VCaP (cell line): ENCODE measurements at regions not wholly inside any gene's neighbourhood (a gene's known extent, or its start where the extent isn't known, plus 50 kb on each side); places are given as distances from the start of the nearest gene placed in this dataset.
"Not testable (repeated sequence)": the region's sequence is repeated elsewhere in the genome, so short reads cannot be mapped to it uniquely, and the experiment has no call there.

Source experiments
- H3K27ac ChIP-seq: fragments of 450-650 bp; 2 replicates; pipeline ENCODE4 v1.5.1; 2017
- TF ChIP-seq, protein P1 (sequence below): fragments of 450-650 bp; conservative IDR thresholded peaks from 2 replicates; pipeline ENCODE4 v1.5.1; 2017; ENCODE audit warnings: mild to moderate bottlenecking, moderate library complexity

DNA sequence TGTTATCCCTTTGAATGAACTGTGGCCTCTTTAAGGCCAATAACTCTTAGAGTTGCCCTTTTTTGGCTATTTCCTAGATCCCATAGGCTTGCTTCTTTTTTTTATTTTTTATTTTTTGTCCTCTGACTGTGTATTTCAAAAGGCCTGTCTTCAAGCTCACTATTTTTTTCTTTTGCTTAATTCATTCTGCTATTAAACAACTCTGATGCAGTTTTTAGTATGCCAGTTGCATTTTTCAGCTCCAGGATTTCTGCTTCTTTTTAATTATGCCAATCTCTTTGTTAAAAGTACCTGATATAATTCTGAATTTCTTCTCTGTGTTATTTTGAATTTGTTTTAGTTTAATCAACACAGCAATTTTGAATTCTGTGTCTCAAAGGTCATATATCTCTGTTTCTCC lies 912.1 kb downstream of the PLOD2 start:
- no peak overlapping the region for H3K27ac ChIP-seq
- TF ChIP-seq, protein P1, sequence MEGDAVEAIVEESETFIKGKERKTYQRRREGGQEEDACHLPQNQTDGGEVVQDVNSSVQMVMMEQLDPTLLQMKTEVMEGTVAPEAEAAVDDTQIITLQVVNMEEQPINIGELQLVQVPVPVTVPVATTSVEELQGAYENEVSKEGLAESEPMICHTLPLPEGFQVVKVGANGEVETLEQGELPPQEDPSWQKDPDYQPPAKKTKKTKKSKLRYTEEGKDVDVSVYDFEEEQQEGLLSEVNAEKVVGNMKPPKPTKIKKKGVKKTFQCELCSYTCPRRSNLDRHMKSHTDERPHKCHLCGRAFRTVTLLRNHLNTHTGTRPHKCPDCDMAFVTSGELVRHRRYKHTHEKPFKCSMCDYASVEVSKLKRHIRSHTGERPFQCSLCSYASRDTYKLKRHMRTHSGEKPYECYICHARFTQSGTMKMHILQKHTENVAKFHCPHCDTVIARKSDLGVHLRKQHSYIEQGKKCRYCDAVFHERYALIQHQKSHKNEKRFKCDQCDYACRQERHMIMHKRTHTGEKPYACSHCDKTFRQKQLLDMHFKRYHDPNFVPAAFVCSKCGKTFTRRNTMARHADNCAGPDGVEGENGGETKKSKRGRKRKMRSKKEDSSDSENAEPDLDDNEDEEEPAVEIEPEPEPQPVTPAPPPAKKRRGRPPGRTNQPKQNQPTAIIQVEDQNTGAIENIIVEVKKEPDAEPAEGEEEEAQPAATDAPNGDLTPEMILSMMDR = no peak

DNA sequence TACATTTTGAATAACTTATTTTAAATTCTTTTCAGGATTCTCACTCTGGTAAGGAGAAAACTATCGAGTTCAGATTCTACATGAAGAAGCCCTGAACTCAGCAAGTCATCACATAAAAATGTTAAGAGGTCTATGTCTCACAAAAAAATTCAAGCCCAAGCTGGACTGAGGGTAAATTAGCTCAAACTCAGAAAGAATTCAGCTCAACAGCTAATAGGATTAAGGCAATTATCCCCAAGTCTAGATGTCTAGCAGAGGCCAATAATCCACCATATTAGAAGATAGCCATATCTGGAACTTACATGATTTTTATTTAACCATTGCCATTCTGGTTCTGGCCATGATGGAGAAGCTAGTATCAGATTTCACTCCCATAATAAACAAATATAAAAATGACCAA lies 909.7 kb downstream of the PLOD2 start:
- TF ChIP-seq, protein P1 = no peak
- H3K27ac ChIP-seq = no peak overlapping the region

DNA sequence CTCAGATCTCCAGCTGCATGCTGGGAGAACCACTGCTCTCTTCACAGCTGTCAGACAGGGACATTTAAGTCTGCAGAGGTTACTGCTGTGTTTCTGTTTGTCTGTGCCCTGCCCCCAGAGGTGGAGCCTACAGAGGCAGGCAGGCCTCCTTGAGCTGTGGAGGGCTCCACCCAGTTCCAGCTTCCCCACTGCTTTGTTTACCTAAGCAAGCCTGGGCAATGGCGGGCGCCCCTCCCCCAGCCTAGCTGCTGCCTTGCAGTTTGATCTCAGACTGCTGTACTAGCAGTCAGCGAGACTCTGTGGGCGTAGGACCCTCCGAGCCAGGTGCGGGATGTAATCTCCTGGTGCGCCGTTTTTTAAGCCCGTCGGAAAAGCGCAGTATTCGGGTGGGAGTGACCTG lies 903.0 kb downstream of the PLOD2 start:
- H3K27ac ChIP-seq = not testable (repeated sequence)

DNA sequence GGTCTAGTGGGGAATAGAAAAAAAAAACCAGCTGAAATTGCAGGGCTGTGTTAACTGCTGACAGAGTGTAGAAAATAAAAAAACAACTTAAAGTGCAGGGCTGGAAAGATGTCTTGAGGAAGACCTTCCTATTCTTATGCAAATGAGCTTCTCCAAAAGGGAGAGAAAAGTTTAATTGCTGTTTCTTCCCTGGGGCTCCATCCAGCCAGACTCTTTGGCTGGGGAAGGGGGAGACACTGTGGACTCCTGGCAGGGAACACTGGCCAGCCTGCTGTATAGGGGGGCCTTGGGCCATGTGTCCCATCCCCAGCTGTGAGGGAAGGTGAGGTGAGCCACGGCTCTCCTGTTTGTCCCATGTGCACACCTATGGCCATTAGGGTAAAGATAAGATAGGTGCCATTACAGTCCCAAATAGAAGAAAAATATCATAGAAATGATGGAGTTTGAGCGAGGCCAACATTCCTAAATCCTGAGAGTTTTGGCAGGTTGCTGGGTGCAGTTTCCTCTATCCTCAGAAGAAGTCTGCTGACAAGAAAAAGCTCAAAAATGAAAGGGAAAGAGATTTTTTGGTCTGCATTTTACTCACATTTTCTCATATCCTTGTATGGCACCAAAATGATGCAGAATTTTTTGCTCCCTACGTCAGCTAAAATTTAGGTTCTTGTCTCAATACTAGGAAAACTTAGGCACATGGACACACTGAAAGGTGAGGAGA lies 901.7 kb downstream of the PLOD2 start:
- no peak overlapping the region for H3K27ac ChIP-seq
- TF ChIP-seq, protein P1 = no peak

DNA sequence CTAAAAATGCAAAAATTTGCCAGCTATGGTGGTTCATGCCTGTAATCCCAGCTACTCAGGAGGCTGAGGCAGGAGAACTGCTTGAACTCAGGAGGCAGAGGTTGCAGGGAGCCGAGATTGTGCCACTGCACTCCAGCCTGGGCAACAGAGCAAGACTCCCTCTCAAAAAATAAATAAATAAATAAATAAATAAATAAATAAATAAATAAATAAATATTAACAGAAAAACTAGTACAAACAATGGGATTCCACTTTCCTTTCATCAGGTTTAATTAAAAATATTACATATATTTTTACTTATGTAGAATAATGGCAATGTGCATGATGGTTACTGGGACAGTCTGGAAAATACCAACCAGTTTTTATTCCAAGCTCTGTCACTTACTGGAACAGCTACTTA lies 897.5 kb downstream of the PLOD2 start:
- H3K27ac ChIP-seq = not testable (repeated sequence)

DNA sequence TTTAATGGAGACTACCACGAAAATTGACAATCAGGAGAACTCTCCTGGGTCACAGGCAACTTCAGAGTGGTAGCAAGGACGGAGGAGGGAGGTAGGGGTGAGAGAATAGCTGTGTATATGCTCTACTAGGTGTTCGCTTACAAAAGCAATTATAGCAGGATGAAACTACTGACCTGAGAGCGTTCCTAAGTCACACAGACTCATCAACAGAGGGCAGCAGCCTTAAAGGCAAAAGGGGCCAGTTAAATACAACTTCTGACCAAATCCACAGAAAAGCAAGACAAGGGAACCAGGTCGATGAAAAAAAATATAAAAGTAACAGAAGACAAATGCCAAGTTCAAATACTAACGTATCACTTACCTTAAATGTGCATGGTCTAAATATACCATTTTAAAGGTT lies 894.6 kb downstream of the PLOD2 start:
- TF ChIP-seq, protein P1 = 0 out of 2 replicates have a peak, but pooled peaks have one; percentile 19
- no peak overlapping the region for H3K27ac ChIP-seq

DNA sequence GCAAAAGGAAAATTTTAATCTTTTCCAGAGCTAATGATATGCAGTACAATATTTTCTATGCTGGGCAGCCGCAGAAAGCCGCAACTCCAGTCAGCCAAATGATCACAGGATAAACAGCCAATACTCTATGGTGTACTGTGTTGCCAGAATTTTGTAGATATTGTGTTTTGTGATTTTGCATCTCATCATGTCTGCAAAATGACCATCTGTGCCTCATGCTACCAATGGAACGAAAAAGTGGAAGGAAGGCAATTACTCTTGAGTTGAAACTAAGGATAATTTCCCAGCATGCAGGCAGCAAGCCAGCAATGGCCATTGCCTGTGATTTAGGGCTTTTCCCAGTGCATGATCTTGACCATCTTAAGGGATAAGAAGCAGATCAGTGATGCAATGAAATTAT lies 891.9 kb downstream of the PLOD2 start:
- H3K27ac ChIP-seq = no peak overlapping the region
- TF ChIP-seq, protein P1 = no peak

DNA sequence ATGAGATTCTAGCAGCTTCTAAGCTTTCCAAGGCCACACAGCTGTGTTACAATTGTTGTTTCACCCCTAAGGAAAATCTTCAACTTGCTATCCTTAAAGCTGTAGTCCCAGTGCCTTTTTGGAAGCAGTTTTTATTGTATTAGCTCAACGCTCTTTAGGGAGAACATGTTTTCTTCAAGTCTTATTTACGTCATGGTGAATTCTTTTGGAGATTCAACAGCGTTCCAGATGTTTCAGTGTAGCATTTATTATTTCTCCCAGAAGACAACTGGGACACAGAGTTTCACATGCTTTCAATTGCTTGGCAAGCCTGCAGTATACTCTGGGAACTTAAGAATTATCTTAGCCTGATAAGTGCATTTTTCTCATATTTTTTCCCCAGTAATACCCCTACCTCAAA lies 888.3 kb downstream of the PLOD2 start:
- no peak overlapping the region for H3K27ac ChIP-seq
- TF ChIP-seq, protein P1 = no peak

DNA sequence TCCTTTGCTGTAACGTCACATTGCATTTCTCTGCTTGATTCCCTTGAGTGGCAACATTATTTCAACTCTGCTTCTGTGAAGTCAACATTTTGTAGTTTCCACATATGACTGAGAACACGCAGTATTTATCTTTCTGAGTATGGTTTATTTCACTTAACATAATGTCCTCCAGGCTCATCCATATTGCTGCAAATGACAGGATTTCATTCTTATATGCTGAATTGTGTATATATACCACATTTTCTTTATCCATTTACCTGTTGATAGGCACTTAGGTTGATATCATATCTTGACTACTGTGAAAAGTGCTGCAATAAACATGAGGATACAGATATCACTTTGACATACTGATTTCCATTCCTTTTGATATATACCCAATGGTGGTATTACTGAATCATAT lies 878.5 kb downstream of the PLOD2 start:
- TF ChIP-seq, protein P1 = no peak
- no peak overlapping the region for H3K27ac ChIP-seq
